NCI-H345 treated with DMSO at 0.1 percent for 48 hours (cell line): ENCODE measurements at regions not wholly inside any gene's neighbourhood (a gene's known extent, or its start where the extent isn't known, plus 50 kb on each side); places are given as distances from the start of the nearest gene placed in this dataset.

Experiments used
- DNase-seq: peaks from one replicate; lab custom pipeline; 2025; ENCODE audit not compliant: unreplicated experiment; lab: John Stamatoyannopoulos, UW

DNA sequence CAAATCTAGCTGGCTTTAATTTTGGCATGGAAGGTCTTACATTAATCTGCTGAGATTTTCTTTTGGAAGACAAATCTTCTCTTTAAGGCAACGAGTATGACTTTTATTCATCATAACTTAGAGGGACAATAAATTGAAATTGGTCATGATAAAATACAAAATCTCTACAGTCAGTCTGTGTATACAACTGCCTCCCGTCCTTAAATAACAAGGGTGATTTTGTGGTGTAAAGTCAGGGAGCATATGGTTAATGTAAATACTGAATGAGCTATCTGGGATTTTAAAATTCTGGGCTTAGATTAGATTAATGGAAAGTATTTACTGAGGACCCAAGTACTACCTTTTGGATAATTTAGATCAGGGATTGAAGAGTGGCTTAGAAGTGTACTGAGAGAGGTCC, 328.4 kb upstream of the HAND2 start:
- no peak for DNase-seq

DNA sequence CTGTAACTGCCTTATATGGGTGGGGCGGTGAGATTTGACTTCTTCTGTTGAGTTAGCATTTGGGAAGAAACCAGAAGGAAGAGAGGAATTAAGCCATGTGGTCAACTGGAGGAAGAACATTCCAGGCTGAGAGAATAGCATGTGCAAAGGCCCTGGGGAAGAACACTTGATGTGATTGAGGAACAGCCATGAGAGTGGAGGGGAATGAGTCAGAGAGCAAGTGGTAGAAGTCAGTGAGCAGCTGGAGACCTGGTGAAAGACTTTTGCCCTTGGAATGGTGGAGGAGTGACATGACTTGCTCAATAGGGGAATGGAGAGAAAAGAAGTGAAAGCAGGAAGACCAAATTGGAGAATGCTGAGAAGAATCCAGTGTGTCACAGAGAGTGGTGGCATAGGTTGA, 327.8 kb upstream of the HAND2 start:
- DNase-seq: no peak

DNA sequence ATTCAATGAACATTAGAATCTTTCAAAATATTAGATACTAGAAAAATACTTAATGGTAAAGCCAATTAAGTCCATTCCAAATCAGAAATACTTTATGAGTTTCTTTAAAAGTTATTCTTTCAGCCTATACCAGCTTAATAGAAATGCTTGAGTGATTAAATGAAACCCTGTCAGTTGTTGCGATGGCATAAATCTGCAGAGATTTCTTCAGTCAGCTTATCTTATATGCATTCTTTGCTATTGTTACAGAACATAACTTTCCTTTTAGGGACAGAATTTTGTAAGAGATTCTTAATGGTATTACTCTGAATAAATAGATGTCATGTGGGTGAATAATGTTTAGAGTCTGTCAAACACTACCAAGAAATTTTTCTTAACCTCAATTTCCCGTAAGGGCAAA, 325.0 kb upstream of the HAND2 start:
- DNase-seq: no peak

DNA sequence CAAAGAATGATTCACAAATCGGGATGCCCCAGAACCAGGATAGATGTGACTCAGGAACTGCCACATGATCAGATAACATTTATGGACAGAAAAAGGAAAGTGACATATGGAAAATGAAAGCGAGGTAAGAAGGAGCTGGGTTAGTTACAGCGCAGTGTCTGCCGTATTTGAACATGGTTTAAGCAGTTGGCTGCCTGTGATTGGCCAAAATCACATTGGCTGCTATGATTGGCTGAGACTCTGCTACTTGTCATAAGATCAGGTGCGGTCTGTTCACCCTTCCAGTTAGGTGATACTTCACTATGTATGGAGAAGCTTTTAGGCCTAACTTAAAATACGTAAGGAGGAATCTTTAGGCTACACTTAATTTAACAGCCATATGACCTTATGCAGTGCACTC, 322.7 kb upstream of the HAND2 start:
- no peak for DNase-seq

DNA sequence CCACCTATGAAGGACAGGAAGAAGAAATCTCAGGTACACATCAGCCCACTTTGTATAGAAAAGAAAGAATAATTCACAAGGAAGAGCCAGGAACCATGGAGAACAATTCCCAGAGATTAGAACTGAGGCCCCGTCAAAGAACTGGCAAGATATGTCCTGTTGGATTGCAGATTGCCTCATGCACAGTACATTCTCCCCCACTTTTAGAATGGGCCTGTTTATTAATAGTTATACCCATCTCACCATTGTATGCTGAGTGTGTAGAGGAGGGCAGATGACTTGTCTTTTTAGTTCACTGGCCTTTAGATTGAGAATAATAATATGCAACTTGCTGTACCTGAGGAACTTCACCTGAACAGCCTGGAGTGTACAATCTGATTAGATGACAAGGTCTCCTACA, 315.6 kb upstream of the HAND2 start:
- no peak for DNase-seq

DNA sequence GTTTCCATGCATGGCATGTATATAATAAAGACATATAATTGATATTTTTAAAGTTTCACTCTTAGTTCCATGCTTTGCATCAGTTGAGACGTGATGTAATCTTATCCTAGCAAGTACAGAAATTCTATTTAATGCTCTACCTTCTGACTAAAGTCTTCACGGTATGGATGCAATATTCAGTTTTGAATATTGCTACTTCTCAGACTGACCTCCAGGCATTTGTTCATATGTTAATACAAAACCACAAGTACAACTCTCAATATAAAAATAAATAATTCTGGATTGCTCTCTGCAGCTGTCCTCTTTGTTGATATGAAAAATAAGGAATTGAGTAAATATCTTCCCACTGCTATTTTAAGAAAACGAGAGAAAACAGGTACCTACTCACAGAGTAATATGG, 309.8 kb upstream of the HAND2 start:
- DNase-seq: no peak

DNA sequence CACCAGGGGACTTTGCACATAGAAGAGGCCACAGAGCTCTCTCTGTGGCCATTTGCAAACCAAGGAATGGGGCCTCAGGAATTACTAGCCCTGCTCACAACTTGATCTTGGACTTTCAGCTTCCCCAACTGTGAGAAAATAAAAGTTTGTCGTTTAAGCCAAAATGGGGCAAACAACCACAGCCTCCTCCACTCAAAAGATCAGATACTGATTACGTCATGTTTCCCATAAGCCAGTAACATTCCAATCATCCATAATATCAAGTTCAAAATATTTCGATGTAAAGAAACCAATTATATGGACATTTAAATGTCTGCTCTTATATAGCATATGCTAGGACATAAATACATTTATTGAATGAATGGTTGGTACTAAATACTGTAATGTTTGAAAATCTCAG, 307.5 kb upstream of the HAND2 start:
- DNase-seq: no peak

DNA sequence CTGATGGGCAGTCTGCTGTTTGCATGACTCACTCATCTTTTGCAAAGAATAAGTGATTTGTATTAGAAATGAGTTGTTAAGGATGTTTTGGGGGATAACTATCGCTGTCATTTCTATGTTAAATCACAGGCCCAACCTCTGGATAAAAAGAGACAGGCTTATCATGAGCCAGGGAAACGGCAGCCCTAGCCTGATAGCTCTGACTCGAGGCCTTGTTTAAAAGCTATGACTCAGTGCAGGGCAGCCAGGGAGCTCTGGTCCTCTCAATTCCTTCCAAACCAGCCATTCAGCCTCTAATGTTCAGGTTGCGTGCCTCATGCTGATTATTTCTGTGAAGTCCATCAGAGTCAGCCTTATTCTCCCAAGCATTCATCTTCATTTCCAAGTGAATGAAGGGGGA, 305.9 kb upstream of the HAND2 start:
- DNase-seq: no peak

DNA sequence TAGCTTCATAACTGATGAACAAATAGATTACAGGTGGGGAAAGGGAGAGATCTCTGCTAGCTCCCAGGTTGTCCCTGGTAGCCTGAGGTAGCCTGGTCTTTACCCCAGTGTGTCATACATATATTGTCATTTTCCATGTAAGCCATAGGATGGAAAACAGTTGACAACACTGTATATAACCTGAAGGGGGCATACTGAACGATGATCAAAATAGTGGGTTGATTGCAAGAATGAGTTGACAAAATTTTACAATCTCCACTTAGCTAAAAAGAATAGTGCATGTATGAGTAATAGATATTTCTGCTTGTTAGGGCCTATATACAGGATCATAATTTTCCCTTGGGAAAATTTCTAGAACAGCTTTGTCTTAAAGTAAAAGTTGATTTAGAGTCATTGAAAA, 304.1 kb upstream of the HAND2 start:
- no peak for DNase-seq

DNA sequence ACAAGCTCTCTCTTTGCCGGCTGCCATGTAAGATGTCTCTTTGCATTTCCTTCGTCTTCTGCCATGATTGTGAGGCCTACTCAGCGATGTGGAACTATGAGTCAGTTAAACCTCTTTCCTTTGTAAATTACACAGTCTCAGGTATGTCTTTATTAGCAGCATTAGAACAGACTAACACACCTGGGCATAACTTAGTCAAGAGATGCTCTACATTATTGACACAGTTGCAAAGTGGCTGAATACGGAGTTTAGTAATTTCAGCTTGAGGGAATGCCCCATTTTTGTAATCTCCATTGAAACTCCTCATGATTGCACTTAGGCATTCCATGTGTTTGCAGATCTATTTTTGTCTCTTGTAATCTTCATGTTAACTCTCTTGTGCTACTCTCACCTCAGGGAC, 299.5 kb upstream of the HAND2 start:
- DNase-seq: no peak

DNA sequence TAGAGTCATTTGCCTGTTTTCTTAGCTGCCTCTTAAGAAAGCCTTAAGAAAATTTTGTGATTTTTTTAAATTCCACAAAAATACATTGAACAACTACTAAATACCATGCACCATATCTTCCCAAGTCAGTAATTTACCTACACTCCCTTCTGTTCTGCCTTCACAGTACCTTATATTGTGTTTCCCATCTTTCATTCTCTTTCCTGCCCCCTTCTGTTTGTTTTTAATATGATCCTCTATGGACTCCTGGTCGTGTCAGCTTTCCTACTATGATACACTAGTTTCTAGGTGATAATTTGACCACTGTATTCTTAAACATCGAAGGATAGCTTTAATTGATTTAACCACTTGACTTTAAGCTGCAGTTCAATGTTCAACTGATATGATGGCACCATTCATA, 297.7 kb upstream of the HAND2 start:
- DNase-seq: no peak

DNA sequence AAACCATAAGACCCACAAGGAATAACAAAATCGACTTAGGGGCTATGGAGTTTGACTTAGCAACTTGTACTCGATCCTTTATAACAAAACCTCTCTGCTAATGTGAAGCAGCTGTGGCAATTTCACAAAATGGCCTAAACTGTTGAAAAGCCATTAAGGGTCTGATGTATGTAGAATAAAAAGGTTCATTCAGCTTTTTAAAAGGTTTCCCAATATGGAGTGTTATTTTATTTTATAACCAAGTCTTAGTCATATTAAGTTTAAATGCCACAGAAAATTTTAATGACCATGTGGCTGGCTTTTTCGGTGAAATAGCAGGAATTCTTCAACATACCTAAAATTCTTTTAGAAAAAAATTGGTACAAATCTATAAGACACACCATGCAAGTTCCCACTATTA, 291.8 kb upstream of the HAND2 start:
- DNase-seq: no peak

DNA sequence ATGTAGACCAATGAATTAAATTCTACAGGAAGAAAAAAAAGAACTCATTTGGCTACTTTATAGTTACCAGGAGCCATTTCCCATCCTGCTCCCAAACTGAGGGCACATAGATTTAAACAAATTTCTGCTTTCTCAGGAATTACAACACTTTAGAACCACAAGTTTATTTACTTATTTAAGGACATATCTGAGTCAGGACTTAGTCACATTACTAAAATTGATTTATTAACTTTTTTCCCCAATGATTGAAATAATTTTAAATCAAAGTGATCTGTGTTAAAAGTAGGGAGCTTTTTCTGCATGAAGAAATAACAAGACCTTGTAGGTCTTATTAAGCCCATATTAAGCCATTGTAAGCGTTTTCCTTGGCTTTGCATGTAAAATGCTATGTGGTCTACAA, 291.0 kb upstream of the HAND2 start:
- DNase-seq: no peak

DNA sequence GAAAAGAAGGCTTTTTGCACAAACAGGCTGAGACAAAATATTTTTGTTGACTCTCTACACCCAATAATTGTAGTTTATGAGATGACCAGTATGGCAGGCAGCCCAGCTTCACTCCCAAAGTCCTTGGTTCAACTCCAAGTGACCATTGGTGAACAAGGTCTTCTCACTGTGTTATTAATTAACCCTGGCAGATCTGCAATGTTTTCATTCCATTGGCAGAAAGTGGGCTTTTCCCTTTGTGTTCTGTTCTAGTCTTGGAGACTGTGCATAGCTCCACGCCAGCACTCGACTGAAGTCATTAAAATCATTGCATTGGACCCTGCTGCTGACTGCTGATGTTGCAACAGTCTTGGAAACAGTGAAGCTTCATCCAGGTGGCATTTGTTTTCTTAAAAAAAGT, 277.3 kb upstream of the HAND2 start:
- DNase-seq: no peak

DNA sequence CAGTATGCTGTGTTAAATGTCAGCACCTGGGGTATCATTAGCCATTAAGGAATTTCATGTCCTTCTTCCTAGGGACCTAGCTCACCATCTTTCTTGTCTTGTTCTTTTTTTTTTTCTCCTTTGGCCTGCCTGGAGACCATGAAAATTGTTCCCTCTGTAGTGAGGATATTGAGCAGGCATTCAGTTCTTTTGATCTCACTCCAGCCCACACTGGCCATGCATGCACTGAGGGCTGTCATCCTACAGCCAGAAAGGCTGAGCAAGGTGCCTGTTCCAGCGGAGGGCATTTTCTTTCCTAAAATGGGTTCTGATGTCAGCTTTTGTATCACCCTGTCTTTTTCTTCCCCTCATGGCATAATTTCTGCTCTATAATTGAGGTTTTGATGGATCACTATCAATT, 275.9 kb upstream of the HAND2 start:
- DNase-seq: no peak

DNA sequence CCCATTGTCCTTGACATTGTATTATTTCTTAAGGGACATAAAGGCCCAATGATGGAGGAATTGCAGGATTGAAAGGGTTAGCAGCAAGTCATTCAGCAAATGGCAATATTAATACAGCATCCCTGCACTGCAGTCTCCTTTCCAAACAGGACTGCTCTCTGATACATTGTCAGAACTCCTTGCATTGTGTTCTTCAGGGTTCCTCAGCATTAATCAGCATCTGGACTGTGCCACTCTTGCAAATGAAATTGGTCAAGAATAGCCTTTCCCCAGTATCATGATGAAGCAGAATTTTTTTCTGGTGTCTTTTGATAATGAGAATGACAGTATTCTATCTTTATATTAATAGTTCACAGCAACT, 272.6 kb upstream of the HAND2 start:
- DNase-seq: no peak

DNA sequence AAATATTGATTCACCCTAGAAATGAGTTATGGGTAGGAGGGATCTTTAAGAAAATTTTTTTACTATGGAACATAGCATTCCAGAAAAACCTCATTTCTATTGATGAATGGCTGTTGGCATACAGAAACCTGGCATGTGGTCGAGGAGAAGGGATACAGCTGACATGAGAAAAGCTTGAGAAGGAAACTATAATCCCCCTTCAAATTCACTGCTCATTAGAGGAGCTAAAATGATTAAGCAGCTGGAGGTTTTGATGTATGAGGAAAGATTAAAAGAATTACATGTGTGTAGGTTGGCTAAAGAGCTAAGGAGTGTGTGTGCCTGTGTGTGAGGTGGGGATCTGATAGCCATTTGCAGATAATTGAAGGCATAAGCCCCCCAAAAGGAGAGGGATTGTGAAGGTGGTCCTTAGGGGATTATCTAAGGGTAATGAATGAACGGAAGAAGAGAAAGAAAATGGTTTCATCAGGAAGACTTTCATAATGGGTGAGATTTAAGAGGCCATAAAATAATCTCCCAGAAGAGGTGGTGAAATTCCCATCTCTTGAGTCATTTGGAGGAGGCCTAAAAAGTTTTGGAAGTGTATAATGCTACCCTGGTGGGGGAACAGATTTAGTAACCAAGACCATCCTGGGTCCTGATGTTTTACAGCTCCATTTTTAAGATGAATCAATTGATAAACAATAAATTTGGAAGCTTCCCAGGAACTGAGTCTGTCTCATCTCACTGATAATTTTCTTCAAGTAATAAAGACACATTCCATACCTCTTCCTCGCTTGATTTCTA, 272.0 kb upstream of the HAND2 start:
- no peak for DNase-seq

DNA sequence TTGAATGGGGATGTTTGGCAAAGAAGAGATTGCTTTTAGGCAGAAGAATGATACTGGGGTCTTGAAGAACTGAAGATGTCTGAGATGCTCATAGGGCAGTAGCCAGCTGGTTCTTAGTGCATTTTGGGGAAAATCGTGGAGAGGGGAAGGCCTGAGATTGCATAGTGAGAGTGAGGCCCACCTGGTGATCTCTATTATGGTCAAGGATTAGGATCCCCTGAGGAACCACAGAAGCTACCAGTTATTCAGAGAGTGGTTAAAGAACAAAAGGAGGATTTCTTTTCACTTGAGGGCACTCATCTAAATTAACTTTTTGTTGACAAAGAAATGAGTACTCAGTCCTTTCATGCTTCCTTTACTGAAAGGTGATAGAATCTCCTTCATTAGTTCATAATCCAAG, 271.3 kb upstream of the HAND2 start:
- no peak for DNase-seq

DNA sequence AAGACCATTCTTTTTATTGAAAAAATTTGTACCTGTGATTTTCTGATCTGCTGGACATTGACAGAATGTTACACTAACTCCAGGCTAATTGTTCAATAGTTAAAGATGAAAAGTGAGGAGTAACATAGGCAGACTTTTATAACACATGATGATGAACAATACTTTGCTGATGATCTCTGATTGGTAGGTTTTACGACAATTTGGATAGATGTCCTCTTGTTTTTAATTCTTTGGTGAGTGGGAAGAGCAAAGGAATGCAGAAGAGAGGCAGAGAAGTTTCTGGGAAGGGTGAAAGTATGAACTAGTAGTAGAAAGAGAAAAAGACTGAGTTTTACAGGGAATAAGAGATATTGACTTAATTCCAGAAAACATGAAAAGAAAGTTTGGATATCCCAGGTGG, 267.3 kb upstream of the HAND2 start:
- no peak for DNase-seq

DNA sequence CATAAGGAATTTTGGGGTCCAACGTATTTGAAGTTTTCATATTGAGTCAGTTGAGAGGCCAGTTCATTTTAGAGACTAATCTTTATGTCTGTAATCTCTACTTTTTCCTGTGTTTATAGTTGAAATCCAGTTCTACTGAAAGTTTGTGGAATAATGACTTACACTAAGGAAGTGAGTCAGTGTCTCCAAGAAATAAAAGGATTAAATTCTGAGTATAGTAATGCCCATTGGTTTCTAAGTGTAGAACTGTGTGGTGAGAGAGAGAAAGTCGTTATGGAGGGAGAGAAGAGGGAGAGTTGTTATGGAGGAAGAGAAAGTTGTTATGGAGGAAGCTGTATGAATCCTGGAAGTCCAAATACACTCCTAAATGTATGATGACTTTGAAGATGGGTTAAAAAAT, 264.6 kb upstream of the HAND2 start:
- no peak for DNase-seq

DNA sequence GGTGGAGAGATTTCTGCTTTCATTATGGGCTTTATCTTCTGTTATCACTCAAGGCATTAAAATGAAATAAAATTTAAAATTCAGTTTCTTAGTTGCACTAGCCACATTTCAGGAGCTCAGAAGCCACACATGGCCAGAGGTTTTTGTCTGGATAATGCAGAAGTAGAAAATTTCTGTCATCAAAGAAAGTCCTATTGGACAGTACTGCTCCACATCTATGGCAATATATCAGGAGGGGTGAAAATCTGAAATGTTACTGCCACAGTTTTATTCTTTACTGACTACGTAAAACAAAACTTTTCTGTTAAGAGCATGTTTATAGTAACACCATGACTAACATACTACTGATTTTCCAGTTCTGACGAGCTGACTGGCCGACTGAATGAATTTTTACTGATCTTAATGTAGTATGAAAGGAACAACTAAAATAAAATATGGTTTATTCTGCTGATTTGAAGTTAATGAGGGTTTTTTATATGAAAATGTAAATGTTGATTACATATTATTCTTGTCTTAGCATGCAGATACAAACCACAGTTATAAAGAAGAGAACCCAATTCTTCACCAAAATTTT, 264.0 kb upstream of the HAND2 start:
- no peak for DNase-seq

DNA sequence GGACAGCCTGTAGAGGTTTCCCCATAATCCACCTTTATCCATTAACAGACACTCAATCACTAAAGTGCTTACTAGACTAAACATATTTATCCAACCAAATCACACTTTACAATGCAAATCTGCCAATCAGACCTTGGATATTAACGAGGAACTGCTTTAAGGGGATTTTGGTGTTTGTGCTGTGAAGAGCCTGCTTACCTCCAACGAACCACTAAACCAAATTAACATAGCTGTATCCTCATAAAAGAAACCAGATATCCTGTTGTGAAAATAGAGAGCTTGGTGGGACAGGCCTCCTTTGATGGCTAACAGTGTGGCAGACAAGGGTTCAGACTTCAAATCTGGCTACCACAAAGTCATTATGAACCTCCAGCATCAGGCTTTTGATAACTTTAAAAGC, 252.6 kb upstream of the HAND2 start:
- no peak for DNase-seq

DNA sequence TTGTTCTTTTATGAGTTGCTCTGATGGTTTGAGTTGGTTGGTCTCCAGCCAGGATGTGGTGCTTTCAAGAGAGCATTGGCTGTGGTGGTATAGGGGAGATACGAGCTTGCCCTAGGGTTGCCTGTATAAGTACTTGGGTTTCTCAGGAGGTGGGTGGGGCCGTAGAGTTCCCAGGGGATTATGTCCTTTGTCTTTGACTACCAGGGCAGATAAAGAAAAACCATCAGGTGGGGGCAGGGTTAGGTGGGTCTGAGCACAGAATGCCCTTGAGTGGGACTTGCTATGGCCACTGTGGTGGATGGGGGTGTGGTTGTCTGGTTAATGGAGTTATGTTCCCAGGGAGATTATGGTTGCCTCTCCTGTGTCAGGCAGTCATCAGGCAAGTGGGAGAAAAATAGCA, 247.9 kb upstream of the HAND2 start:
- no peak for DNase-seq
